ENCODE measurements at regions not wholly inside any gene's neighbourhood (a gene's known extent, or its start where the extent isn't known, plus 50 kb on each side); places are given as distances from the start of the nearest gene placed in this dataset.
"Not testable (repeated sequence)": the region's sequence is repeated elsewhere in the genome, so short reads cannot be mapped to it uniquely, and the experiment has no call there.

- H2BK20ac ChIP-seq (ENCODE audit: low read length); H3K27ac ChIP-seq (ENCODE audit: low read depth, low read length); H3K56ac ChIP-seq (replicated peaks; ENCODE audit: insufficient read length, low read depth, low read length); H3K79me2 ChIP-seq (ENCODE audit: control insufficient read depth in 1 of 2, insufficient read depth in 2 of 2, low read length in 2 of 2); H2AK5ac ChIP-seq (ENCODE audit: low read depth, low read length); H3K27me3 ChIP-seq (replicated peaks in 1 of 4; ENCODE audit: control insufficient read depth in 3 of 4, extremely low read depth in 1 of 4, insufficient read depth in 3 of 4, low read length in 3 of 4); H4K20me1 ChIP-seq (replicated peaks in 1 of 2; ENCODE audit: control insufficient read depth in 1 of 2, insufficient read depth in 2 of 2, low read length in 2 of 2); H3K23me2 ChIP-seq (ENCODE audit: low read depth, low read length); H4K8ac ChIP-seq (ENCODE audit: extremely low read depth, insufficient read depth, low read length); H3K4me3 ChIP-seq (ENCODE audit: extremely low read depth in 1 of 4, insufficient read depth in 2 of 4, low read depth in 3 of 4, low read length in 4 of 4); POLR2A ChIA-PET (ENCODE audit: partially characterized antibody); DNase-seq (ENCODE audit: low read depth in 1 of 2, low spot score in 2 of 2); H2AFZ ChIP-seq (ENCODE audit: low read length); H3K4me1 ChIP-seq (replicated peaks in 1 of 4; ENCODE audit: control insufficient read depth in 3 of 4, insufficient read depth in 4 of 4, low read length in 3 of 4); H3K79me1 ChIP-seq (ENCODE audit: low read depth, low read length); H2BK120ac ChIP-seq (replicated peaks; ENCODE audit: low read depth, low read length); H4K5ac ChIP-seq (ENCODE audit: insufficient read length, low read depth, low read length); H2BK15ac ChIP-seq (ENCODE audit: low read length); H4K91ac ChIP-seq (replicated peaks; ENCODE audit: insufficient read length, low read length); FAIRE-seq; H3K9me3 ChIP-seq (ENCODE audit: insufficient read depth in 2 of 2, low read depth in 1 of 2, low read length in 1 of 2); H3K4ac ChIP-seq (replicated peaks; ENCODE audit: insufficient read length, low read depth, low read length); CTCF ChIA-PET (ENCODE audit: partially characterized antibody); H2BK12ac ChIP-seq (ENCODE audit: low read depth, low read length); H3K9ac ChIP-seq (replicated peaks in 1 of 4; ENCODE audit: extremely low read depth in 1 of 4, low read depth in 3 of 4, low read length in 3 of 4); H3K4me2 ChIP-seq (ENCODE audit: insufficient read depth in 1 of 2, low read depth in 2 of 2, low read length in 2 of 2); H3K14ac ChIP-seq (ENCODE audit: insufficient read length); H3K18ac ChIP-seq (ENCODE audit: extremely low read depth, low read length); H3K36me3 ChIP-seq (ENCODE audit: control insufficient read depth in 2 of 4, insufficient read depth in 4 of 4, low read length in 3 of 4); H3K23ac ChIP-seq (ENCODE audit: insufficient read length); H2BK5ac ChIP-seq (ENCODE audit: low read depth, low read length): not testable (repeated sequence)
- 81% methylated on average over 4 of the region's 4 CpGs; no CpG with 5 or more reads in 1 of the 2 experiments for WGBS, 2 experiments (ENCODE audit: extremely low coverage in 1 of 2, insufficient coverage in 1 of 2, insufficient read length in 1 of 2, insufficient replicate concordance in 2 of 2, low coverage in 1 of 2, low lambda C conversion rate in 2 of 2, missing lambda C conversion rate in 1 of 2)
These were observed 155.6 kb downstream of the TXNL1 start for GRCh38 chr18:56482813-56483212.

All from H1 (cell line).